Body of pancreas (tissue), 4 donors: ENCODE measurements at regions not wholly inside any gene's neighbourhood (a gene's known extent, or its start where the extent isn't known, plus 50 kb on each side); places are given as distances from the start of the nearest gene placed in this dataset.
A peak's percentile ranks its signal among the peaks of the same experiment; 100 is the strongest.

ENCODE experiments used
- ATAC-seq: fragments of 150-250 bp; one replicate; pipeline ENCODE4 v1.9.1; 2016
- DNase-seq, 4 donors: peaks; one replicate each; pipeline ENCODE4 v3.0.0-alpha.2; 2019
- H3K27ac ChIP-seq, 4 donors: fragments of 200-600 bp; sonication (generic); 1 replicate in 3 of 4; 2 replicates in 1 of 4; pipeline versions ENCODE4 v1.5.1 to v1.6.1; 2016 to 2019; ENCODE audit warnings: mild to moderate bottlenecking in 1 of 4, mixed read lengths in 1 of 4, moderate library complexity in 1 of 4
- H3K27me3 ChIP-seq, 2 donors: fragments of 200-600 bp; sonication (generic); one replicate each; pipeline ENCODE4 v1.6.0; 2016; ENCODE audit warnings: mild to moderate bottlenecking in 1 of 2
- H3K36me3 ChIP-seq, 2 donors: fragments of 200-600 bp; sonication (generic); replicated peaks in 1 of 2; 2 replicates each; pipeline ENCODE4 v1.5.1; 2016; ENCODE audit warnings: low read depth in 2 of 2; ENCODE audit not compliant: insufficient read depth in 1 of 2
- H3K4me1 ChIP-seq: fragments of 200-600 bp; sonication (generic); one replicate; pipeline ENCODE4 v1.6.0; 2016
- H3K4me3 ChIP-seq, 2 donors: fragments of 200-600 bp; sonication (generic); 1 replicate in 1 of 2; 2 replicates in 1 of 2; pipeline ENCODE4 v1.5.1; 2016 to 2019
- H3K9me3 ChIP-seq, 3 donors: fragments of 200-600 bp; sonication (generic); 1 replicate in 2 of 3; 2 replicates in 1 of 3; pipeline ENCODE4 v1.5.1; 2016
- CTCF ChIP-seq, 7 experiments: fragments of 450-650 bp in 4 of 7; fragments of 200-600 bp in 3 of 7; sonication (generic) in 3 of 7; IDR thresholded peaks; one replicate each; pipeline ENCODE4 v1.5.1; 2016 to 2019; ENCODE audit warnings: antibody characterized with exemption in 7 of 7
- POLR2A ChIP-seq, 3 donors: fragments of 450-650 bp; IDR thresholded peaks; one replicate each; pipeline ENCODE4 v1.6.1; 2016; ENCODE audit warnings: antibody characterized with exemption in 3 of 3, mild to moderate bottlenecking in 2 of 3
- WGBS, 2 donors: methylation state at CpG; one replicate each; pipeline ENCODE4 v1.1.5; 2017; 5-methylcytosine and 5-hydroxymethylcytosine counted together
- intact Hi-C: fragments of 100-400 bp; cut with DNase I; formaldehyde crosslinking; loops from one replicate; pipeline ENCODE4 v1.15.1; 2023

GRCh38 chr13:22744688-22745452 lies 435.9 kb upstream of the SGCG start:
- intact Hi-C loops: no loop called here
- WGBS, 2 donors: 83 to 89% methylated on average over 21 to 24 of the region's 24 CpGs
- DNase-seq (no peak), ATAC-seq (no peak)
- Histone ChIP-seq H3K9me3 (no peaks in the 10 kb centered on the region), H3K4me3 (no peak overlapping the region), H3K36me3 (no peaks in the 10 kb centered on the region), H3K27me3 (no peaks in the 10 kb centered on the region), H3K27ac (no peak overlapping the region), H3K4me1 (no peaks in the 10 kb centered on the region)
- TF ChIP-seq POLR2A (IDR thresholded peaks at IDR 0.05): no peak
- no peak for TF ChIP-seq CTCF (IDR thresholded peaks at IDR 0.05)

GRCh38 chr13:22748866-22749577 lies 431.8 kb upstream of the SGCG start:
- Histone ChIP-seq H3K9me3 (no peaks in the 10 kb centered on the region), H3K27ac (no peak overlapping the region), H3K36me3 (no peaks in the 10 kb centered on the region), H3K4me1 (no peaks in the 10 kb centered on the region), H3K4me3 (no peak overlapping the region), H3K27me3 (no peaks in the 10 kb centered on the region)
- TF ChIP-seq POLR2A (IDR thresholded peaks at IDR 0.05): no peak
- no peak for TF ChIP-seq CTCF (IDR thresholded peaks at IDR 0.05)
- 45 to 59% methylated on average over 5 of the region's 5 CpGs for WGBS, 2 donors
- intact Hi-C loops: no loop called here
- DNase-seq: no peak
- ATAC-seq: no peak

GRCh38 chr13:22749626-22750025 lies 431.2 kb upstream of the SGCG start:
- 51 to 56% methylated on average over 1 of the region's 1 CpG for WGBS, 2 donors
- TF ChIP-seq CTCF (IDR thresholded peaks at IDR 0.05) (no peak), POLR2A (IDR thresholded peaks at IDR 0.05) (no peak)
- intact Hi-C loops: loop anchor here (10.0 kb wide), 1 partner anchor 1125 kb away; no protein-coding TSS in a partner anchor
- Histone ChIP-seq H3K27ac (no peak overlapping the region), H3K27me3 (no peaks in the 10 kb centered on the region), H3K4me1 (no peaks in the 10 kb centered on the region), H3K36me3 (no peaks in the 10 kb centered on the region), H3K9me3 (no peaks in the 10 kb centered on the region), H3K4me3 (no peak overlapping the region)
- no peak for DNase-seq
- no peak for ATAC-seq

GRCh38 chr13:22757530-22758120 lies 423.2 kb upstream of the SGCG start:
- H3K9me3 ChIP-seq: no peaks in the 10 kb centered on the region
- intact Hi-C loops: loop anchor here (10.0 kb wide), 1 partner anchor 1133 kb away; no protein-coding TSS in a partner anchor
- no peaks in the 10 kb centered on the region for H3K4me1 ChIP-seq
- no peak for DNase-seq
- no peak for ATAC-seq
- H3K4me3 ChIP-seq: no peak overlapping the region
- H3K36me3 ChIP-seq: no peaks in the 10 kb centered on the region
- H3K27me3 ChIP-seq: peaks cover 0 to 3% of the 10 kb centered on the region in 2 donors
- WGBS, 2 donors: 23 to 26% methylated on average over 3 of the region's 3 CpGs
- no peak overlapping the region for H3K27ac ChIP-seq
- TF ChIP-seq POLR2A (IDR thresholded peaks at IDR 0.05) (no peak), CTCF (IDR thresholded peaks at IDR 0.05) (peak in 5 of 7 experiments; percentile 20 to 40 (median 39))
